ENCODE measurements at regions not wholly inside any gene's neighbourhood (a gene's known extent, or its start where the extent isn't known, plus 50 kb on each side); places are given as distances from the start of the nearest gene placed in this dataset.

DNA sequence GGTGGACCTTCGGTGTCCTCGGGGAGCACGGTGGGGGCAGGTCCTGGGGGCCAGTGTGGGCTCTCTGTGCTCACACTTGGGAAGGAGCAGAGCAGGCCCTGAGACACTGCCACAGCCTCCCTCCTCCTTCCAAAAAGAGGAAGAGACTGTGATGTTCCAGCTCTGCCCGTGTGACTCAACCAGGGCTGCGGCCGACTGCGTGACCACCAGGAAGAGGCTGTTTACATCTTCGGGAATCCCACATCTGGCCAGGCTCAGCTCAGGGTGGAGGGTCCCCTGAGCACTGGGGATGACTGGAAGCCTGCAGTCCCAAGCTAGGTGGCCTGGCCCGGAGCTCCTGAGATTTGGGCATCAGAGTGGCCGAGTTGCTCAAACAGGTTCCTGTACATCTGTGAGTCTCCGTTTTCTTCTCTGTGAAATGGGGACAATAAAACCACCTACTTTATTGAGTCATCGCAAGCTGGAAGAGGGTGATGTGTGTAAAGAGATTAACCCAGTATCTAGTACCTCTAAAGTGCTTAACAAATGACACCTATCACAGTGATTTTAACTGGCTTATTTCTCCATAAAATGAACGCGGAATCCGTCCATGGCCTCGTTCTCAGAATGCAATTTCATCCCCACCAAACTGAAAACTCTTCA is 242.1 kb downstream of the DLL1 start:
- H2BK120ac ChIP-seq (ENCODE audit: insufficient read depth, low read length, poor library complexity): no peak overlapping the region
- H3K4ac ChIP-seq (ENCODE audit: low read depth, low read length): no peak overlapping the region
- no peak overlapping the region for H2AK5ac ChIP-seq (ENCODE audit: low read length)
- no peak overlapping the region for H4K12ac ChIP-seq (ENCODE audit: low read depth, low read length)
- H2AFZ ChIP-seq (ENCODE audit: insufficient read depth, low read length, poor library complexity): no peak overlapping the region
- no peaks in the 10 kb centered on the region for H3K4me1 ChIP-seq (ENCODE audit: control insufficient read depth in 1 of 2, insufficient read depth in 2 of 2, low read length in 2 of 2)
- no peaks in the 10 kb centered on the region for H3K27me3 ChIP-seq (ENCODE audit: insufficient read depth, low read length)
- no peak overlapping the region for H4K91ac ChIP-seq (ENCODE audit: low read depth, low read length)
- no peaks in the 10 kb centered on the region for H3K79me2 ChIP-seq (ENCODE audit: control insufficient read depth, insufficient read depth, low read length, poor library complexity)
- no peak overlapping the region for H2BK12ac ChIP-seq (ENCODE audit: low read length)
- no peak overlapping the region for H2BK5ac ChIP-seq (ENCODE audit: low read depth, low read length, poor library complexity)
- H3K9me3 ChIP-seq (ENCODE audit: insufficient read depth, low read depth, low read length): peaks cover 3% of the 10 kb centered on the region
- no peaks in the 10 kb centered on the region for H3K79me1 ChIP-seq (ENCODE audit: low read length)
- no peak overlapping the region for H3K4me2 ChIP-seq (ENCODE audit: low read length)
- H3K23ac ChIP-seq (ENCODE audit: low read length): no peak overlapping the region
- H3K27ac ChIP-seq (ENCODE audit: low read depth, low read length): no peak overlapping the region
- DNase-seq: peak; percentile 36 to 39
- no peak overlapping the region for H3K4me3 ChIP-seq (ENCODE audit: low read depth, low read length)
- no peak overlapping the region for H3K9ac ChIP-seq (ENCODE audit: low read length)
- H3K18ac ChIP-seq (ENCODE audit: low read length): no peak overlapping the region
- no peak overlapping the region for H4K8ac ChIP-seq (ENCODE audit: low read depth, low read length)
- H3K36me3 ChIP-seq (ENCODE audit: control insufficient read depth in 1 of 2, insufficient read depth in 2 of 2, low read length in 2 of 2): no peaks in the 10 kb centered on the region
- no CpG with 5 or more reads among the region's 16 CpGs for whole genome bisulfite sequencing (ENCODE audit: extremely low coverage, insufficient coverage, insufficient read length)
- no peak overlapping the region for H3K14ac ChIP-seq (ENCODE audit: low read length)

DNA sequence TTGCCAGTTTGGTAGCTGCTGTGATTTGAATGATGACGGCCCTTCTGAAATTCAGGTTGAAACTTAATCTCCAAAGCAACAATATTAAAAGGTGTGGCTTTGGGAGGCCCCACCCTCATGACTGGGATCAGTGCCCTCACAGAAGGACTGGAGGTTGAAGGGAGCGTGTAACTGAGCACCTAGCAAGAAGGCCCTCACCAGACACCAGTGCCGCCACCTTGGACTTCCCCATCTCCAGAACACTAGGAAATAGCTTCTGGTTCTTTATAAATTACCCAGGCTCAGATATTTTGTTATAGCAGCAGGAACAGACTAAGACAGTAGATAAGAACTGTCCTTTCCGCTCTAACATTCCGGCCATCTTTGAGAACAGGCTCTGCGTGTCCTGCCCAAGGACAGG is 243.1 kb downstream of the DLL1 start:
- Histone ChIP-seq H2BK120ac (ENCODE audit: insufficient read depth, low read length, poor library complexity) (no peak overlapping the region), H3K36me3 (ENCODE audit: control insufficient read depth in 1 of 2, insufficient read depth in 2 of 2, low read length in 2 of 2) (no peaks in the 10 kb centered on the region), H3K4ac (ENCODE audit: low read depth, low read length) (no peak overlapping the region), H3K23ac (ENCODE audit: low read length) (no peak overlapping the region), H3K4me1 (ENCODE audit: control insufficient read depth in 1 of 2, insufficient read depth in 2 of 2, low read length in 2 of 2) (no peaks in the 10 kb centered on the region), H3K9ac (ENCODE audit: low read length) (no peak overlapping the region), H3K14ac (ENCODE audit: low read length) (no peak overlapping the region), H2BK5ac (ENCODE audit: low read depth, low read length, poor library complexity) (no peak overlapping the region), H4K12ac (ENCODE audit: low read depth, low read length) (no peak overlapping the region), H3K4me2 (ENCODE audit: low read length) (no peak overlapping the region), H3K27ac (ENCODE audit: low read depth, low read length) (no peak overlapping the region), H3K4me3 (ENCODE audit: low read depth, low read length) (no peak overlapping the region), H3K27me3 (ENCODE audit: insufficient read depth, low read length) (no peaks in the 10 kb centered on the region), H2AFZ (ENCODE audit: insufficient read depth, low read length, poor library complexity) (no peak overlapping the region), H4K91ac (ENCODE audit: low read depth, low read length) (no peak overlapping the region), H4K8ac (ENCODE audit: low read depth, low read length) (no peak overlapping the region), H2AK5ac (ENCODE audit: low read length) (no peak overlapping the region), H3K9me3 (ENCODE audit: insufficient read depth, low read depth, low read length) (no peaks in the 10 kb centered on the region), H3K79me1 (ENCODE audit: low read length) (no peaks in the 10 kb centered on the region), H2BK12ac (ENCODE audit: low read length) (no peak overlapping the region), H3K18ac (ENCODE audit: low read length) (no peak overlapping the region), H3K79me2 (ENCODE audit: control insufficient read depth, insufficient read depth, low read length, poor library complexity) (no peaks in the 10 kb centered on the region)
- whole genome bisulfite sequencing (ENCODE audit: extremely low coverage, insufficient coverage, insufficient read length): no CpG with 5 or more reads among the region's 6 CpGs
- no peak for DNase-seq

DNA sequence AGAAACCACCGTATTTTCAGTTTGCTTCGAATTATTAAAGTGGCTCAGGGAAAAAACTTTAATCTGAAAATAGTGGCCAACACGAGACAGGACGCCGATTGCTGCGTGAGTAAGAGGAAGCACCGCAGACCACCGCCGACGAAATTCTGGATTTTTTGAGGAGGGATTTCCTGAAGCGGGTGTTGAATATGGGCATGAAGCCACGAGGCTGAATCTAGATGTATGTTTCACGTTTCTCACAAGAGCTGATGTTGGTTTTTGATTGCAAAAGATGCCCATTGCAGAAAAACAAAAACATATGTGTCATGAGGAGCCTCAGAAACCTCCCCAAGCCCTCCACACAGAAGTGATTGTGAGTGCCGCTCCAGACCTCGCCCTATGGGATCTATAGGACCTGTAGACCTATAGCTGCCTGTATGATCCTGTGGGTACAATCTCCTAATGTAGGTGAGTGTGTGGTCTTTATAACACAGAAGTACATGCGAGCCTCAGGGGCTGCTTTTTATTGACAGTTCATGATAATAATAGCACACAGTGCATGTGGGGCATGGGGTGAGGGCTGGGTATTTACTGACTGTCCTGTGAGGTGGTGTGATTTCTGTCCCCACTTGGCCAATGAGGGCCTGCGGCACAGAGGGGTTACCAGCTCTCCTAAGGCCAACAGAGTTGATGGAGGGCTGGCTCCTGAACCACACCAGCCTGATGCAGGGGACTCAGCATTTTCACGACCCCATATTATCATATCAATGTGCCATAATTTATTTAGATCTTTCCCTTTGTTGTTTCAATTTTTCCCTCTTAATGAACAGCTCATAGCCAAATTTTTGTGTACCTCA is 243.9 kb downstream of the DLL1 start:
- Histone ChIP-seq H4K8ac (ENCODE audit: low read depth, low read length) (no peak overlapping the region), H3K27ac (ENCODE audit: low read depth, low read length) (no peak overlapping the region), H4K91ac (ENCODE audit: low read depth, low read length) (no peak overlapping the region), H4K12ac (ENCODE audit: low read depth, low read length) (no peak overlapping the region), H3K4ac (ENCODE audit: low read depth, low read length) (no peak overlapping the region), H2AFZ (ENCODE audit: insufficient read depth, low read length, poor library complexity) (no peak overlapping the region), H3K79me2 (ENCODE audit: control insufficient read depth, insufficient read depth, low read length, poor library complexity) (no peaks in the 10 kb centered on the region), H2AK5ac (ENCODE audit: low read length) (no peak overlapping the region), H2BK12ac (ENCODE audit: low read length) (no peak overlapping the region), H3K18ac (ENCODE audit: low read length) (no peak overlapping the region), H2BK120ac (ENCODE audit: insufficient read depth, low read length, poor library complexity) (no peak overlapping the region), H3K36me3 (ENCODE audit: control insufficient read depth in 1 of 2, insufficient read depth in 2 of 2, low read length in 2 of 2) (no peaks in the 10 kb centered on the region), H2BK5ac (ENCODE audit: low read depth, low read length, poor library complexity) (no peak overlapping the region), H3K9ac (ENCODE audit: low read length) (no peak overlapping the region), H3K4me2 (ENCODE audit: low read length) (no peak overlapping the region), H3K79me1 (ENCODE audit: low read length) (no peaks in the 10 kb centered on the region), H3K4me3 (ENCODE audit: low read depth, low read length) (no peak overlapping the region), H3K9me3 (ENCODE audit: insufficient read depth, low read depth, low read length) (peaks cover 2% of the 10 kb centered on the region), H3K14ac (ENCODE audit: low read length) (no peak overlapping the region), H3K23ac (ENCODE audit: low read length) (no peak overlapping the region), H3K4me1 (ENCODE audit: control insufficient read depth in 1 of 2, insufficient read depth in 2 of 2, low read length in 2 of 2) (no peaks in the 10 kb centered on the region), H3K27me3 (ENCODE audit: insufficient read depth, low read length) (no peaks in the 10 kb centered on the region)
- no CpG with 5 or more reads among the region's 18 CpGs for WGBS (ENCODE audit: extremely low coverage, insufficient coverage, insufficient read length)
- peak; percentile 29 to 53 for DNase-seq

DNA sequence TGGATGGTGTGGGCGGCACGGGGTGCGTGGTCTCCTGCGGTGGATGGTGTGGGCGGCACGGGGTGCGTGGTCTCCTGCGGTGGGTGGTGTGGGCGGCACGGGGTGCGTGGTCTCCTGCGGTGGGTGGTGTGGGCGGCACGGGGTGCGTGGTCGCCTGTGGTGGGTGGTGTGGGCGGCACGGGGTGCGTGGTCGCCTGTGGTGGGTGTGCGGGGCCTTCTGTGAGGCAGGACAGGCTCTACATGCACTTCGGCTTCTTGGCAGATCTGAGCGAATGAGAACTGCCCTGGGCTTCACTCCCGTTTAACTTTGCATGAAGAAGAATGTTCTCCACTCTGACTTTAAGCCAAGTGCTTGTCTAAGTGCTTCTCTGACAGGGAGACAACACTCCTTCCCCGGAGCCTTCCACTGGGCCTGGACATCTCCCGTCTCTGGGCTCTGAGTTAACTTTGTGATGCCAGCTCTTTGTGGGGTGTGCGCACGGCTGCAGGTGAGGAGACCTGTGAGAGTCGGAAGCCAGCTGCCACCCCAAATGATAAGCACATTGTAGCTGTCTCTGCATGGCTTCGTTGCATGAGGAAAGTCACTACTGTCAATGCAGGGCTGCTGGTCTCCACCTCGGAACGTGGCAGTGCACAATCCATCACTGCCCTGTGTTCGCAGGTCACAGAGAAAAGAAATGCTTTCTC is 244.8 kb downstream of the DLL1 start:
- H3K9me3 ChIP-seq (ENCODE audit: insufficient read depth, low read depth, low read length): peaks cover 6% of the 10 kb centered on the region
- no peak overlapping the region for H4K91ac ChIP-seq (ENCODE audit: low read depth, low read length)
- no peak overlapping the region for H3K23ac ChIP-seq (ENCODE audit: low read length)
- H2AK5ac ChIP-seq (ENCODE audit: low read length): no peak overlapping the region
- H2BK12ac ChIP-seq (ENCODE audit: low read length): no peak overlapping the region
- no peak overlapping the region for H3K4ac ChIP-seq (ENCODE audit: low read depth, low read length)
- no peak overlapping the region for H3K14ac ChIP-seq (ENCODE audit: low read length)
- no peak overlapping the region for H3K4me2 ChIP-seq (ENCODE audit: low read length)
- no peak overlapping the region for H3K9ac ChIP-seq (ENCODE audit: low read length)
- H4K12ac ChIP-seq (ENCODE audit: low read depth, low read length): no peak overlapping the region
- no peak overlapping the region for H3K27ac ChIP-seq (ENCODE audit: low read depth, low read length)
- H3K79me2 ChIP-seq (ENCODE audit: control insufficient read depth, insufficient read depth, low read length, poor library complexity): no peaks in the 10 kb centered on the region
- H2BK5ac ChIP-seq (ENCODE audit: low read depth, low read length, poor library complexity): no peak overlapping the region
- no peaks in the 10 kb centered on the region for H3K4me1 ChIP-seq (ENCODE audit: control insufficient read depth in 1 of 2, insufficient read depth in 2 of 2, low read length in 2 of 2)
- H4K8ac ChIP-seq (ENCODE audit: low read depth, low read length): no peak overlapping the region
- no peak for DNase-seq
- H3K79me1 ChIP-seq (ENCODE audit: low read length): no peaks in the 10 kb centered on the region
- no peak overlapping the region for H2AFZ ChIP-seq (ENCODE audit: insufficient read depth, low read length, poor library complexity)
- no peaks in the 10 kb centered on the region for H3K27me3 ChIP-seq (ENCODE audit: insufficient read depth, low read length)
- H2BK120ac ChIP-seq (ENCODE audit: insufficient read depth, low read length, poor library complexity): no peak overlapping the region
- H3K18ac ChIP-seq (ENCODE audit: low read length): no peak overlapping the region
- WGBS (ENCODE audit: extremely low coverage, insufficient coverage, insufficient read length): no CpG with 5 or more reads among the region's 33 CpGs
- no peaks in the 10 kb centered on the region for H3K36me3 ChIP-seq (ENCODE audit: control insufficient read depth in 1 of 2, insufficient read depth in 2 of 2, low read length in 2 of 2)
- no peak overlapping the region for H3K4me3 ChIP-seq (ENCODE audit: low read depth, low read length)

All from trophoblast cell (in vitro differentiated cells and primary cell).